HepG2 (cell line): ENCODE measurements at regions not wholly inside any gene's neighbourhood (a gene's known extent, or its start where the extent isn't known, plus 50 kb on each side); places are given as distances from the start of the nearest gene placed in this dataset.

Experiments
- ATAC-seq: fragments of 200-7000 bp; cut with Tn5 transposase; 3 replicates; pipeline ENCODE4 v1.9.1; 2020; ENCODE audit warnings: mild to moderate bottlenecking, moderate library complexity
- BruUV-seq: library from RNA; stranded (reverse); fragments of 400-500 nt; replicated peaks from 2 replicates; lab custom pipeline; 2021; lab: Mats Ljungman, UMichigan
- CTCF ChIA-PET: fragments of 300-600 bp; formaldehyde crosslinking; extraction: SDS; loops from one replicate; lab custom pipeline; 2021; ENCODE audit warnings: low total read pairs, inconsistent platforms, low intra/inter-chr PET ratio; lab: Yijun Ruan, JAX
- POLR2A ChIA-PET: fragments of 350-600 bp; sonication (Branson Sonifier 250); formaldehyde crosslinking; loops from one replicate; lab custom pipeline; 2020; ENCODE audit warnings: antibody characterized with exemption, inconsistent platforms; lab: Yijun Ruan, JAX
- DNase-seq: peaks from one replicate; pipeline ENCODE4 v3.0.0-alpha.2; 2015; ENCODE audit warnings: low spot score
- FAIRE-seq: peaks from 3 replicates; lab custom pipeline; 2011; peaks lifted over from hg19 to GRCh38; lab: Jason Lieb, UNC
- H2AFZ ChIP-seq: one replicate; pipeline ENCODE4 v1.6.1; 2011; ENCODE audit warnings: low read length, inconsistent platforms
- H3K27ac ChIP-seq: fragments of 300-600 bp; 3 replicates; pipeline ENCODE4 v1.8.0; 2011; ENCODE audit warnings: mixed run types, mild to moderate bottlenecking, mixed read lengths, low read length, inconsistent platforms; ENCODE audit not compliant: insufficient read depth; ENCODE audit errors: extremely low read length
- H3K27me3 ChIP-seq, 2 experiments: fragments of 200-600 bp in 1 of 2; 2 replicates in 1 of 2; 3 replicates in 1 of 2; pipeline versions ENCODE4 v1.6.0 to v1.8.0; 2011; ENCODE audit warnings: low read length in 2 of 2, mild to moderate bottlenecking in 2 of 2, moderate library complexity in 2 of 2, inconsistent platforms in 1 of 2; ENCODE audit not compliant: insufficient read depth in 2 of 2, control insufficient read depth in 1 of 2
- H3K36me3 ChIP-seq, 2 experiments: fragments of 200-600 bp in 1 of 2; replicated peaks in 1 of 2; 2 replicates in 1 of 2; 3 replicates in 1 of 2; pipeline versions ENCODE4 v1.5.1 to v1.8.0; 2011; ENCODE audit warnings: low read length in 2 of 2, inconsistent platforms in 1 of 2; ENCODE audit not compliant: insufficient read depth in 2 of 2, control insufficient read depth in 1 of 2
- H3K4me1 ChIP-seq: 2 replicates; pipeline ENCODE4 v1.5.1; 2012; ENCODE audit warnings: low read length, inconsistent platforms; ENCODE audit not compliant: insufficient read depth
- H3K4me2 ChIP-seq: 2 replicates; pipeline ENCODE4 v1.6.0; 2011; ENCODE audit warnings: low read depth, low read length, inconsistent platforms
- H3K4me3 ChIP-seq, 3 experiments: fragments of 200-600 bp in 1 of 3; sonication (generic), shearing (Covaris generic) in 1 of 3; replicated peaks in 1 of 3; 2 replicates each; pipeline ENCODE4 v1.5.1; 2011 to 2016; ENCODE audit warnings: low read length in 3 of 3, inconsistent platforms in 2 of 3, low read depth in 2 of 3, mild to moderate bottlenecking in 2 of 3, control low read depth in 1 of 3, mixed read lengths in 1 of 3; ENCODE audit not compliant: insufficient read depth in 1 of 3
- H3K79me2 ChIP-seq: one replicate; pipeline ENCODE4 v1.6.1; 2011; ENCODE audit warnings: low read length, inconsistent platforms; ENCODE audit not compliant: insufficient read depth
- H3K9ac ChIP-seq: 2 replicates; pipeline ENCODE4 v1.6.0; 2011; ENCODE audit warnings: mild to moderate bottlenecking, low read depth, low read length, inconsistent platforms; ENCODE audit not compliant: insufficient read depth
- H3K9me3 ChIP-seq: 2 replicates; pipeline ENCODE4 v1.5.1; 2012; ENCODE audit warnings: mild to moderate bottlenecking, low read length
- H4K20me1 ChIP-seq: 2 replicates; pipeline ENCODE4 v1.6.0; 2011; ENCODE audit warnings: inconsistent platforms, mild to moderate bottlenecking, low read length, moderate library complexity; ENCODE audit not compliant: insufficient read depth
- BCLAF1 ChIP-seq: fragments of 450-650 bp; IDR thresholded peaks from 2 replicates; pipeline ENCODE4 v1.6.1; 2017; ENCODE audit warnings: mild to moderate bottlenecking
- CBX5 ChIP-seq: sonication (generic); formaldehyde crosslinking; IDR thresholded peaks from 2 replicates; pipeline ENCODE4 v1.4.0; 2020; ENCODE audit warnings: missing genetic modification reagents, borderline replicate concordance
- CEBPG ChIP-seq: IDR thresholded peaks from 2 replicates; pipeline ENCODE4 v1.6.1; 2016
- HOMEZ ChIP-seq: IDR thresholded peaks from 2 replicates; pipeline ENCODE4 v1.6.1; 2016; ENCODE audit warnings: low read depth
- KDM6A ChIP-seq: IDR thresholded peaks from 2 replicates; pipeline ENCODE4 v1.6.1; 2016; ENCODE audit warnings: low read depth
- PREB ChIP-seq: sonication (generic); formaldehyde crosslinking; IDR thresholded peaks from 2 replicates; pipeline ENCODE4 v1.4.0; 2020; ENCODE audit warnings: missing genetic modification reagents
- RXRA ChIP-seq: sonication (generic); formaldehyde crosslinking; IDR thresholded peaks from 2 replicates; pipeline ENCODE4 v1.5.1; 2020; ENCODE audit warnings: missing genetic modification reagents
- SSRP1 ChIP-seq: IDR thresholded peaks from 2 replicates; pipeline ENCODE4 v1.6.1; 2016; ENCODE audit warnings: control low read depth
- ZC3H13 ChIP-seq: sonication (generic); formaldehyde crosslinking; IDR thresholded peaks from 2 replicates; pipeline ENCODE4 v1.8.1; 2023; ENCODE audit warnings: mild to moderate bottlenecking, missing genetic modification reagents, moderate library complexity
- ZNF124 ChIP-seq: sonication (generic); formaldehyde crosslinking; IDR thresholded peaks from 2 replicates; pipeline ENCODE4 v1.4.0; 2020; ENCODE audit warnings: missing genetic modification reagents
- ZNF574 ChIP-seq: sonication (generic); formaldehyde crosslinking; IDR thresholded peaks from 2 replicates; pipeline ENCODE4 v1.4.0; 2020; ENCODE audit warnings: missing genetic modification reagents
- ZNF687 ChIP-seq: sonication (generic); formaldehyde crosslinking; IDR thresholded peaks from 2 replicates; pipeline ENCODE4 v1.5.1; 2020; ENCODE audit warnings: mild to moderate bottlenecking, missing genetic modification reagents, moderate library complexity
- ZSCAN21 ChIP-seq: sonication (generic); formaldehyde crosslinking; IDR thresholded peaks from 2 replicates; pipeline ENCODE4 v1.8.0; 2022; ENCODE audit warnings: mild to moderate bottlenecking, missing genetic modification reagents, moderate library complexity, borderline replicate concordance
- WGBS: methylation state at CpG from one replicate; pipeline ENCODE4 v1.1.6; 2017; ENCODE audit warnings: low lambda C conversion rate; 5-methylcytosine and 5-hydroxymethylcytosine counted together
- in situ Hi-C: cut with HindIII; loops from 2 replicates; pipeline ENCODE4 v1.10.0; 2017; ENCODE audit warnings: low pct_unique_long_range_greater_than_20kb; ENCODE audit not compliant: extremely low pct_ligation_motif_present
- intact Hi-C: fragments of 100-400 bp; cut with micrococcal nuclease; formaldehyde crosslinking; loops from one replicate; pipeline ENCODE4 v1.10.0; 2022; ENCODE audit not compliant: unreplicated experiment

- TF ChIP-seq HOMEZ (no peak), ZNF574 (CRISPR knock-in tag) (no peak), CBX5 (CRISPR knock-in tag) (no peak), ZNF124 (no peak), ZSCAN21 (no peak), PREB (no peak), CEBPG (CRISPR knock-in tag) (no peak)
Measured at GRCh38 chr1:94715321-94715720, 104.8 kb upstream of the SLC44A3 start (continued).

- no TSS peak for BruUV-seq
- Histone ChIP-seq H3K27ac (no peak overlapping the region), H3K4me2 (no peak overlapping the region)
- TF ChIP-seq ZC3H13 (no peak), RXRA (CRISPR knock-in tag) (no peak), SSRP1 (CRISPR knock-in tag) (no peak), ZNF687 (CRISPR knock-in tag) (no peak), KDM6A (CRISPR knock-in tag) (no peak), BCLAF1 (no peak)
Measured at GRCh38 chr1:94714552-94714951, 105.6 kb upstream of the SLC44A3 start.

More at GRCh38 chr1:94714552-94714951, 105.6 kb upstream of the SLC44A3 start:
- ChIA-PET POLR2A (interaction anchor here (1.0 kb wide), 1 partner anchor 40 kb away, joined by 3 read pairs; no protein-coding TSS in a partner anchor), CTCF (no interaction called here)
- Histone ChIP-seq H3K36me3 (no peaks in the 10 kb centered on the region), H3K79me2 (no peaks in the 10 kb centered on the region), H3K4me1 (peaks cover 38% of the 10 kb centered on the region), H3K9me3 (no peaks in the 10 kb centered on the region), H3K4me3 (no peak overlapping the region), H2AFZ (no peak overlapping the region), H3K9ac (no peak overlapping the region), H4K20me1 (no peaks in the 10 kb centered on the region), H3K27me3 (no peaks in the 10 kb centered on the region)
- WGBS: 92% methylated on average over 4 of the region's 4 CpGs
- intact Hi-C loops: no loop called here
- in situ Hi-C loops: loop anchor here (5.0 kb wide), 1 partner anchor 88 kb away; no protein-coding TSS in a partner anchor
- DNase-seq (no peak), ATAC-seq (no peak), FAIRE-seq (no peak)
